GM12874 (cell line): ENCODE measurements at regions not wholly inside any gene's neighbourhood (a gene's known extent, or its start where the extent isn't known, plus 50 kb on each side); places are given as distances from the start of the nearest gene placed in this dataset.

ENCODE experiments used
- TF ChIP-seq, protein P1 (sequence below): IDR thresholded peaks from 2 replicates; pipeline ENCODE4 v1.5.1; 2011; ENCODE audit warnings: low read depth, mild to moderate bottlenecking, control low read depth, low read length, moderate library complexity; ENCODE audit not compliant: insufficient read depth

DNA sequence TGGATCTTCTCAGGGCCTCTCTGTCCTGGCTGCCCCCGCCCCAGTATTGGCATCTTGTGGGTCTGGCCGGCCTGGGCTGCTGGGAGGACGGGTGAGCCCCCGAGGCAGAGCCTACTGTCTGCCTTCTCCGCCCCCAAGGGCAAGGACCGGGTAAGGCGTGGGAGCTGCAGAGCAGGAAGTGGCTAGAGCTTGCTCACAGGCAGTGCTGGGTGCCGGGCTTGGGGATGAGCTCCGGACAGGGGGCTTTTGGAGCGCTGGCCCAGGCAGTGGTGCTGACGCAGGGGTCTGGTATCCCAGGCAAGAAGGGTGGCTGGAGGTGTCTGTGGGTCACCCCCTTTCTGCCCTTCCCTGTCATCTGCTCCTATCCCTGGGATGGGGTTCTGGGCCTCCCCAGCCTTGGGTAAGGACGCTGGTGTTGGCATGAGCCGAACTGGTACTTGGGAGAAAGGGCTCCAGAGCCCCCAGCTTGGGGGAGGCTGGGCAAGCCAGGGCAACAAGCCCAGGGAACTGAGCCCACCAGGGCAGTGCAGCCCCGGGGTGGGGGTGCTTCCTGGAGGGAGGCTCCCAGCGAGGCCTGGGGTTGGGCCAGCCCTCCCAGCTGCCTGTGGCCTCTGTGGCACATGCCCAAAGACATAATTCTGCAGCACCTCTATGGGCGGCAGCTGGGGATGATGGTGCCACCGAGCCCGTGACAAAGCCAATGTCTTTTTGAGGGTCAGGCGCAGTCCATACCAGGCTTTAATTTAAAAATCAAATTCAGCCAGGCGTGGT, 126.3 kb downstream of the KIF26A start:
- TF ChIP-seq, protein P1, sequence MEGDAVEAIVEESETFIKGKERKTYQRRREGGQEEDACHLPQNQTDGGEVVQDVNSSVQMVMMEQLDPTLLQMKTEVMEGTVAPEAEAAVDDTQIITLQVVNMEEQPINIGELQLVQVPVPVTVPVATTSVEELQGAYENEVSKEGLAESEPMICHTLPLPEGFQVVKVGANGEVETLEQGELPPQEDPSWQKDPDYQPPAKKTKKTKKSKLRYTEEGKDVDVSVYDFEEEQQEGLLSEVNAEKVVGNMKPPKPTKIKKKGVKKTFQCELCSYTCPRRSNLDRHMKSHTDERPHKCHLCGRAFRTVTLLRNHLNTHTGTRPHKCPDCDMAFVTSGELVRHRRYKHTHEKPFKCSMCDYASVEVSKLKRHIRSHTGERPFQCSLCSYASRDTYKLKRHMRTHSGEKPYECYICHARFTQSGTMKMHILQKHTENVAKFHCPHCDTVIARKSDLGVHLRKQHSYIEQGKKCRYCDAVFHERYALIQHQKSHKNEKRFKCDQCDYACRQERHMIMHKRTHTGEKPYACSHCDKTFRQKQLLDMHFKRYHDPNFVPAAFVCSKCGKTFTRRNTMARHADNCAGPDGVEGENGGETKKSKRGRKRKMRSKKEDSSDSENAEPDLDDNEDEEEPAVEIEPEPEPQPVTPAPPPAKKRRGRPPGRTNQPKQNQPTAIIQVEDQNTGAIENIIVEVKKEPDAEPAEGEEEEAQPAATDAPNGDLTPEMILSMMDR, result no peak

DNA sequence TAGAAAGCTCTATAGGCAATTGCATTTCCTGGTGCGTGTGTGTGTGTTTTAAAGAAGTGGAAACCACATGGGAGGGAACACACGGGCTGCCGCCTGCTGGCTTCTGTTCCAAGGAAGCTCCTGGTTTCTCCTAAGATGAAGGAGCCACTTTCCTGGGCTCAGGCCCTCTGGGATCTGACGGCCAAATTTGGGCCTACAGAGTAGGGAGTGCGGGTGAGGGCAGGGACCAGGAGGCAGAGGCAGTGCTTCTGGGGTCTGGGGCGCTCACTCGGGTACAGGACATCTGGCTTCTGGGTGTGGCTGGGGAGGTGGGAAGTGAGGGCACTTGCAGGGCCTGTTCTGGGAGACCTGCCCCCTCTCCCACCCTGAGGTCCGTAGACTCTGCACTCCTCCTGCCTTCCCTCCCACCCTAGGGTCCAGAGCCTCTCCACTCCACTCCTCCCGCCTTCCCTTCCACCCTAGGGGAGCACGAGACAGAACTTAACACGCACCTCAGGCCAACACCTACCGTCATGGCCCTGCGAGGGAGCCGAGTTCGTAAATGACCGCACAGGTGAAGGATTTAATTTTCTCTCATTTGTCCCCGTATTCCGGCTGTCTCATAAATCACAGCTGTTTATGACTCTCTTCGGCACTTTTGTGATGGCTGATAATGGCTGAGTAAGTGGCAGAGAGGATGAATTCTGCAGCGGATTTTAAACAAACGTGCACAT, 127.7 kb downstream of the KIF26A start:
- TF ChIP-seq, protein P1, result no peak

DNA sequence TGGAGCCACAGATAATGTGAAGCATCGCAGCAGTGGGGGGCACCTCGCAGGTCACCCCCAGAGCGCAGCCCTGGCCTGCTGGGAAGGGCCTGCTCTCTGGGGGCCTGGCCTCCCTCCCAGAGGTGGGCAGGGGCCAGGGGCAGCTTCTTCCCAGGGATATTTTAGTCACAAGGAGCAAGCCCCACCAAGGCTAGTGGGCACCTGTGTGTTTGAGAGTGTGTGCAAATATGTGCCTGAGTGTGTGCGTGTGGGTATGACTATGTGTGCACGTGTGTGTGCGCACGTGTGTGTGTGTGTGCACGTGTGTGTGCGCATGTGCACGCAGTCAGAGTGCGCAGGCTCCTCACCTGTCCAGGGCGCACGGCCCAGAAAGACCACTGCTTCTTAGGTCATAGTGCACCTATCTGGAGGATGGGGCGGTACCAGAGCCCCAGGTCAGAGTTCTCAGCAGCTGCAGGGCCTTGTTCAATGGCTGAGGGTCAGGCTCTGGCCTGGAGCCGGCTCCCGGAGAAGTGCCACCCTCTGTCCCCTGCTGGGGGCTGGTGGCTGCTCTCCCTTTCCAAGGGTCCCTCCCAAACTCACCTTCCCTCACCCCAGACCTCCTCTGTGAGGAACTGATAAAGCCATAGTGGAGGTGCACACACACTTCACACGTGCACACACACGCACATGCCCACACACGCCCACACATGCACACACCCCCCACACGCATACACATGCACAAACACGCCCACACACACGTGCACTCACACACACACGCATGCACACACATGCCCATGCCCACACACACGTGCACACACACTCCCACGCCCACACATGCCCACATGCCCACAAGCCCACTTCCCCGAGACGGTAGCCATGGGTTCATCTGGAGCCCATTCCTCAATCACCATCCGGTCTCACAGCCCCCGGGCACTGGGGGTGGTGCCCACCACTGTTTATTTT, 128.5 kb downstream of the KIF26A start:
- TF ChIP-seq, protein P1, result no peak

DNA sequence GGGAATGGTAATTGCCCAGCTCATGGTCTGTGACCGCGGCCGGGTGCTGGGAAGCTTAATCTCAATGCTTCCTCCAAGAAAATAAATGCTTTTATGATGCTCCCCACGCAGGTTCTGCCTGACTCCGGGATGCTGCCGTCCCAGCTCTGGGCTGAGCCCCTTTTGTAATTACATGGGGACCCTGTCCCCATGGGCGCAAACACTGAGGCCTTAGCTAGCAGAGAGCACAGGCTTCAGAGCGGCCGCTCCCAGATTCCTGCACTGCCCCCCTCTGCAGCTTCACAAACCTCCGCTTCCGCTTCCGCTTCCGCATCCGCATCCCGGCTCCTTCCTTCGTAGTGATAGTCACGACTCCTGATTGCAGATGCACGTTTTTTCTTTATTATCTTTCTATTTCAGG, 129.5 kb downstream of the KIF26A start:
- TF ChIP-seq, protein P1, result no peak

DNA sequence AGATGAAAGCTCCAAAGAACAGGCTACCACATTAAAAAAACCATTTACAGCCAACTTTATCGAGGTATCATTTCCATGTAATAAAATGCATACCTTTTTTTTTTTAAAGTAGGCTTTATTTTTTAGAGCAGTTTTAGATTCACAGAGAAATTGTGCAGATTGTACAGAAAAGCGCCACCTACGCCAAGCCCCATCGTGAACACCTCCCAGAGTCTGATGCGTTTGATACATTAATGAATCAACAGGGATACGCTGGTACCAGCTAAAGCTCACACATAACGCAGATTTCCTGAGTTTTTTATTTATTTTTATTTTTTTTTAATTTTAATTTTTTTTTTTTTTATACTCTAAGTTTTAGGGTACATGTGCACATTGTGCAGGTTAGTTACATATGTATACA, 129.9 kb downstream of the KIF26A start:
- TF ChIP-seq, protein P1, result no peak

DNA sequence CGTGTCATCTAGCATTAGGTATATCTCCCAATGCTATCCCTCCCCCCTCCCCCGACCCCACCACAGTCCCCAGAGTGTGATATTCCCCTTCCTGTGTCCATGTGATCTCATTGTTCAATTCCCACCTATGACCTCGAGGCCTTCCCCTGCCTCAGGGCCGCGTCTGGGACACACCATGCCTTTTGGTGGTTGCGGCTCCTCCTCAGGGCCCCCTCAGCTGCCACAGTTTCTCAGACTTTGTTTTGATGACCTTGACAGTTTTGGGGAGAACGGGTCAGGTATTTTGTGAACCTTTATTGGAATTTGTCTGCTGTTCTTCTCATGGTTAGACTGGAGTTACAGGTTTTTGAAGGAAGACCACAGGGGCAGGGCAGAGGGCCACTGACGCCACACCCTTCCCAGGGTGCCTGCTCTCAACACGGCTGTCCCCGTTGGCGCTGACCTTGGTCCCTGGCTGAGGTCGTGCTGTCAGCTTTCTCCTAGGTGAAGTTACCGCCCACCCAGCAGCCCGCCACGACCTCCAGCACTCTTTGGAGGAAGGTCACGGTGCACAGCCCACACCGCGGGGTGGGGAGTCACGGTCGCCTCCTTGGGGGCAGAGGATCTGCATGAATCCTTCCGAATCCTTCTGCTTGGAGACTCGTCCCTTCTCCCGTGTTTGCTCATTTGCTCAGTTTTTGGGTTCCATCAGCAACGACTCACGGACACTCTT, 130.5 kb downstream of the KIF26A start:
- TF ChIP-seq, protein P1, result no peak

DNA sequence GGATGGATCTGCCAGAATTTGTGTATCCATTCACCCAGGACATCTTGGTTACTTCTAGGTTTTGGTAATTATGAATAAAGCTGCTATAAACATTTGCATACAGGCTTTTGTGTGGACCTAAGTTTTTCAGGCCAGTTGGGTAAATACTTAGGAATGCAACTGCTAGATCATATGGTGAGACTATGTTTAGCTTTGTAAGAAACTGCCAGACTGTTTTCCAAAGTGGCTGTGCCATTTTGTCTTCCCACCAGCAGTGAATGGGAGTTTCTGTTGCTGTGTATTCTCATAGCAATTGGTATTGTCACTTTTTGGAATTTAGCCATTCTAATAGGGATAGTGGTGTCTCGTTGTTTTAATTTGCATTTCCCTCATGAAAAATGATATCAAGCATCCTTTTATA, 133.0 kb downstream of the KIF26A start:
- TF ChIP-seq, protein P1, result no peak
